Loucy (cell line): ENCODE measurements at regions not wholly inside any gene's neighbourhood (a gene's known extent, or its start where the extent isn't known, plus 50 kb on each side); places are given as distances from the start of the nearest gene placed in this dataset.

Experiments
- H2AFZ ChIP-seq: fragments of 200-600 bp; sonication (generic); 2 replicates; pipeline ENCODE4 v1.6.0; 2016; ENCODE audit warnings: antibody characterized with exemption, mild to moderate bottlenecking, low read length, moderate library complexity
- H3F3A ChIP-seq: fragments of 200-600 bp; 2 replicates; pipeline ENCODE4 v1.6.0; 2016; ENCODE audit warnings: antibody characterized with exemption, low read depth, mild to moderate bottlenecking
- H3K27me3 ChIP-seq: fragments of 200-600 bp; sonication (generic); 2 replicates; pipeline ENCODE4 v1.6.1; 2014; ENCODE audit warnings: low read length, mild to moderate bottlenecking; ENCODE audit not compliant: insufficient read depth, poor library complexity, severe bottlenecking
- H3K36me3 ChIP-seq: fragments of 200-600 bp; sonication (generic); 2 replicates; pipeline ENCODE4 v1.6.1; 2016; ENCODE audit warnings: low read length; ENCODE audit not compliant: insufficient read depth
- H3K4me1 ChIP-seq: fragments of 200-600 bp; sonication (generic); 2 replicates; pipeline ENCODE4 v1.5.1; 2014; ENCODE audit warnings: low read length, mild to moderate bottlenecking; ENCODE audit not compliant: insufficient read depth, poor library complexity, severe bottlenecking
- H3K4me2 ChIP-seq: fragments of 200-600 bp; sonication (generic); 2 replicates; pipeline ENCODE4 v1.6.0; 2014; ENCODE audit warnings: antibody characterized with exemption, low read length, low read depth, mild to moderate bottlenecking; ENCODE audit not compliant: poor library complexity, severe bottlenecking
- H3K4me3 ChIP-seq: fragments of 200-600 bp; sonication (generic); 2 replicates; pipeline ENCODE4 v1.5.1; 2014; ENCODE audit warnings: low read length, mild to moderate bottlenecking, mixed read lengths; ENCODE audit not compliant: poor library complexity, severe bottlenecking
- H3K79me2 ChIP-seq: fragments of 200-600 bp; sonication (generic); 2 replicates; pipeline ENCODE4 v1.6.1; 2014; ENCODE audit warnings: low read length; ENCODE audit not compliant: insufficient read depth
- H3K9ac ChIP-seq: fragments of 200-600 bp; sonication (generic); 2 replicates; pipeline ENCODE4 v1.6.0; 2014; ENCODE audit warnings: mild to moderate bottlenecking, low read depth, low read length, moderate library complexity; ENCODE audit not compliant: poor library complexity, severe bottlenecking
- H3K9me2 ChIP-seq: fragments of 200-600 bp; sonication (generic); replicated peaks from 2 replicates; pipeline ENCODE4 v1.6.1; 2016; ENCODE audit warnings: low read depth, low read length, mixed read lengths
- H3K9me3 ChIP-seq: fragments of 200-600 bp; sonication (generic); 2 replicates; pipeline ENCODE4 v1.6.1; 2014; ENCODE audit warnings: mild to moderate bottlenecking, antibody characterized with exemption, low read length, low read depth; ENCODE audit not compliant: insufficient read depth
- H4K20me1 ChIP-seq: fragments of 200-600 bp; sonication (generic); 2 replicates; pipeline ENCODE4 v1.6.0; 2014; ENCODE audit warnings: antibody characterized with exemption, low read length, mild to moderate bottlenecking; ENCODE audit not compliant: insufficient read depth, poor library complexity, severe bottlenecking
- EZH2phosphoT487 ChIP-seq: fragments of 200-600 bp; IDR thresholded peaks from 2 replicates; pipeline ENCODE4 v1.6.1; 2018; ENCODE audit warnings: antibody characterized with exemption, mild to moderate bottlenecking, moderate library complexity, borderline replicate concordance
- TF ChIP-seq, protein P1 (sequence below): fragments of 200-600 bp; sonication (generic); conservative IDR thresholded peaks from 2 replicates; pipeline ENCODE4 v1.5.1; 2014; ENCODE audit warnings: mild to moderate bottlenecking, antibody characterized with exemption, low read length

DNA sequence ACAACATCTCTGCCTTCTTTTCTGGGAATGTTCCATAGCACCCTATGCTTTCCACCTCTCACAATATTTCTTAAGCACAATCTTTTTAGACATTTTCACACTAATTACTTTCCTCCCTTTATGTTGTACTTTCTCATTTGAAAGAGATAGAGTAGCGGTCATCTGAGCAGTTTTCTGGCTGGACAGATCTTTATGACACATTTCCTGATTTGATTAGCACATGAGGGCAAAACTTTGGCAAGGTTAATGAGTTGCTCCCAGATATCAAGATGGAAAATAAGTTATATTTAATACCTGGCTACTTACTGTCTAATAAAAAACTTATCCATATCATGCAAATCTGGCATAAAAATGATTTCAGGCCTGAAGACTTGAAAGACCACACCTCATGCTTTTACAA, 723.9 kb downstream of the SOCS6 start:
- H3K4me1 ChIP-seq = no peaks in the 10 kb centered on the region
- no peaks in the 10 kb centered on the region for H3K9me3 ChIP-seq
- no peak overlapping the region for H3K4me2 ChIP-seq
- no peaks in the 10 kb centered on the region for H4K20me1 ChIP-seq
- TF ChIP-seq, protein P1, sequence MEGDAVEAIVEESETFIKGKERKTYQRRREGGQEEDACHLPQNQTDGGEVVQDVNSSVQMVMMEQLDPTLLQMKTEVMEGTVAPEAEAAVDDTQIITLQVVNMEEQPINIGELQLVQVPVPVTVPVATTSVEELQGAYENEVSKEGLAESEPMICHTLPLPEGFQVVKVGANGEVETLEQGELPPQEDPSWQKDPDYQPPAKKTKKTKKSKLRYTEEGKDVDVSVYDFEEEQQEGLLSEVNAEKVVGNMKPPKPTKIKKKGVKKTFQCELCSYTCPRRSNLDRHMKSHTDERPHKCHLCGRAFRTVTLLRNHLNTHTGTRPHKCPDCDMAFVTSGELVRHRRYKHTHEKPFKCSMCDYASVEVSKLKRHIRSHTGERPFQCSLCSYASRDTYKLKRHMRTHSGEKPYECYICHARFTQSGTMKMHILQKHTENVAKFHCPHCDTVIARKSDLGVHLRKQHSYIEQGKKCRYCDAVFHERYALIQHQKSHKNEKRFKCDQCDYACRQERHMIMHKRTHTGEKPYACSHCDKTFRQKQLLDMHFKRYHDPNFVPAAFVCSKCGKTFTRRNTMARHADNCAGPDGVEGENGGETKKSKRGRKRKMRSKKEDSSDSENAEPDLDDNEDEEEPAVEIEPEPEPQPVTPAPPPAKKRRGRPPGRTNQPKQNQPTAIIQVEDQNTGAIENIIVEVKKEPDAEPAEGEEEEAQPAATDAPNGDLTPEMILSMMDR = no peak
- TF ChIP-seq EZH2phosphoT487 = no peak
- no peak overlapping the region for H2AFZ ChIP-seq
- H3K9me2 ChIP-seq = no peaks in the 10 kb centered on the region
- H3K27me3 ChIP-seq = no peaks in the 10 kb centered on the region
- no peaks in the 10 kb centered on the region for H3K79me2 ChIP-seq
- no peaks in the 10 kb centered on the region for H3F3A ChIP-seq
- no peak overlapping the region for H3K4me3 ChIP-seq
- H3K9ac ChIP-seq = no peak overlapping the region
- no peaks in the 10 kb centered on the region for H3K36me3 ChIP-seq

DNA sequence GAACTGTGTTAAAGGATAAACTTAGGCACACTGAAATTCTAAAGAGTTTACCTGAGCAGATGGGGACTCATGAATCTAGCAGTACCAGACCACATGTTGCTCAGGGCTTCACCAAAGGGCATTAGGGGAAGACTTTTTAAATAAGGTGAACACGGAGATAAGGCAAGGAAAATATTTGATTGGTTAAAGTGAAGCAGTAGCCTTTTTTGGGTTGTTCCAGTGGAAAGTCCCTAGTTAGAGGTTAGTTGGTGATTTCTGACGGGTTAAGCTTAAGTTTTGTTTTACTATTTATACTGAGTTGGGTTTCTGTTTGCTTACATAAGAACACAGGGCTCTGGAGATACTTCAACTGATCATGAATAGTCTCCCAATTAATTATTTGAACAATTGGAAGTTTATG, 722.5 kb downstream of the SOCS6 start:
- TF ChIP-seq, protein P1 = no peak
- no peak for TF ChIP-seq EZH2phosphoT487
- Histone ChIP-seq H3K36me3 (no peaks in the 10 kb centered on the region), H3F3A (no peaks in the 10 kb centered on the region), H3K4me2 (no peak overlapping the region), H3K9me3 (no peaks in the 10 kb centered on the region), H2AFZ (no peak overlapping the region), H3K4me1 (no peaks in the 10 kb centered on the region), H3K9ac (no peak overlapping the region), H3K9me2 (no peaks in the 10 kb centered on the region), H3K79me2 (no peaks in the 10 kb centered on the region), H4K20me1 (no peaks in the 10 kb centered on the region), H3K27me3 (no peaks in the 10 kb centered on the region), H3K4me3 (no peak overlapping the region)

DNA sequence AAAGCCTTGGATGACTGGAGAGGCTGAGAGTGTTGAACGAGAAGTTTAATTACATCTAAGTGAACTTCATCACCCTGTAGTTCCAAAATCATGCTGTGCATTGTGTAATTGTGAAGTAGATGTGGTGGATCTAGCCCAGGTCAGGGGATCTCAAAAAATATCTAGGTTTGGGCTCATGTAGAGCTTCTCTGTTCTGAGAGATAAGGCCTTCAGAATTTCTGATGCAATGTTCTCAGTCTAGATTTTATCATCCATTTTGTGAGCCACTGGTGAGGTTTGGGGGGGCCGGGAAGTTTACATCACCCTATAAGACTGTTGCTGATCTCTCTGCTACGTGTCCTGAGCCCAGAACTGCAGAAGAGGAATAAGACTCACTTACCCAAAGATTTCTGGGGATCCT, 719.4 kb downstream of the SOCS6 start:
- Histone ChIP-seq H3K4me3 (no peak overlapping the region), H3F3A (no peaks in the 10 kb centered on the region)
- TF ChIP-seq EZH2phosphoT487 = no peak
- TF ChIP-seq, protein P1 = no peak

More for the DNA sequence above, 719.4 kb downstream of the SOCS6 start:
- Histone ChIP-seq H3K9me2 (no peaks in the 10 kb centered on the region), H4K20me1 (no peaks in the 10 kb centered on the region), H3K9me3 (no peaks in the 10 kb centered on the region), H3K36me3 (no peaks in the 10 kb centered on the region), H2AFZ (no peak overlapping the region), H3K4me1 (no peaks in the 10 kb centered on the region), H3K4me2 (no peak overlapping the region), H3K27me3 (no peaks in the 10 kb centered on the region), H3K79me2 (no peaks in the 10 kb centered on the region), H3K9ac (no peak overlapping the region)
